Kidney (tissue), 13 donors: ENCODE measurements at regions not wholly inside any gene's neighbourhood (a gene's known extent, or its start where the extent isn't known, plus 50 kb on each side); places are given as distances from the start of the nearest gene placed in this dataset.

Experiments used
- DNase-seq, 5 donors: peaks; one replicate each; pipeline ENCODE4 v3.0.0-alpha.2; 2013 to 2020
- FAIRE-seq: peaks from 2 replicates; lab custom pipeline; 2012; peaks lifted over from hg19 to GRCh38; lab: Jason Lieb, UNC
- H3K27ac ChIP-seq, 2 donors: one replicate each; pipeline ENCODE4 v1.7.0; 2013; ENCODE audit warnings: low read depth in 2 of 2, low read length in 2 of 2, inconsistent platforms in 1 of 2
- H3K27me3 ChIP-seq: one replicate; pipeline ENCODE4 v1.7.1; 2013; ENCODE audit warnings: low read length, inconsistent platforms; ENCODE audit not compliant: control insufficient read depth, insufficient read depth
- H3K36me3 ChIP-seq, 3 donors: one replicate each; pipeline versions ENCODE4 v1.7.0 to v1.7.1; 2013; ENCODE audit warnings: low read length in 3 of 3, control low read depth in 1 of 3, inconsistent platforms in 1 of 3; ENCODE audit not compliant: insufficient read depth in 3 of 3, control insufficient read depth in 2 of 3
- H3K4me1 ChIP-seq, 3 donors: one replicate each; pipeline versions ENCODE4 v1.7.0 to v1.7.1; 2013; ENCODE audit warnings: low read length in 3 of 3, inconsistent platforms in 1 of 3, low read depth in 1 of 3; ENCODE audit not compliant: control insufficient read depth in 2 of 3, insufficient read depth in 2 of 3
- H3K4me3 ChIP-seq, 3 donors: one replicate each; pipeline versions ENCODE4 v1.7.0 to v1.8.1; 2013; ENCODE audit warnings: low read length in 3 of 3, control low read depth in 1 of 3, inconsistent platforms in 1 of 3
- H3K9ac ChIP-seq, 3 donors: one replicate each; pipeline versions ENCODE4 v1.7.0 to v1.7.1; 2013; ENCODE audit warnings: low read length in 3 of 3, control low read depth in 1 of 3, inconsistent platforms in 1 of 3
- H3K9me3 ChIP-seq, 3 donors: one replicate each; pipeline versions ENCODE4 v1.7.0 to v1.7.1; 2013; ENCODE audit warnings: low read length in 3 of 3, control low read depth in 1 of 3, inconsistent platforms in 1 of 3; ENCODE audit not compliant: control insufficient read depth in 2 of 3, insufficient read depth in 1 of 3
- intact Hi-C: fragments of 100-400 bp; cut with DNase I; formaldehyde crosslinking; loops from one replicate; pipeline ENCODE4 v1.11.1; 2022
- TF ChIP-seq, protein P1 (sequence below): IDR thresholded peaks from 3 replicates; pipeline ENCODE4 v1.5.1; 2012; ENCODE audit warnings: mild to moderate bottlenecking, moderate library complexity, borderline replicate concordance; ENCODE audit not compliant: insufficient read depth; ENCODE audit errors: extremely low read depth
- donor health status: control.
- donor health status: control.
- donor health status: control.
- donor health status: control.
- donor health status: control.
- donor health status: DM: yes; HTN: yes; CAD: no.
- donor health status: Normal renal cell carcinoma (clear cell type).

GRCh38 chr2:8065191-8065590 lies 616.7 kb upstream of the ID2 start:
- Histone ChIP-seq H3K4me3 (no peak overlapping the region), H3K27me3 (no peaks in the 10 kb centered on the region), H3K9ac (no peak overlapping the region), H3K9me3 (no peaks in the 10 kb centered on the region), H3K27ac (no peak overlapping the region), H3K4me1 (no peaks in the 10 kb centered on the region), H3K36me3 (no peaks in the 10 kb centered on the region)
- FAIRE-seq (no peak), DNase-seq (no peak)
- TF ChIP-seq, protein P1, sequence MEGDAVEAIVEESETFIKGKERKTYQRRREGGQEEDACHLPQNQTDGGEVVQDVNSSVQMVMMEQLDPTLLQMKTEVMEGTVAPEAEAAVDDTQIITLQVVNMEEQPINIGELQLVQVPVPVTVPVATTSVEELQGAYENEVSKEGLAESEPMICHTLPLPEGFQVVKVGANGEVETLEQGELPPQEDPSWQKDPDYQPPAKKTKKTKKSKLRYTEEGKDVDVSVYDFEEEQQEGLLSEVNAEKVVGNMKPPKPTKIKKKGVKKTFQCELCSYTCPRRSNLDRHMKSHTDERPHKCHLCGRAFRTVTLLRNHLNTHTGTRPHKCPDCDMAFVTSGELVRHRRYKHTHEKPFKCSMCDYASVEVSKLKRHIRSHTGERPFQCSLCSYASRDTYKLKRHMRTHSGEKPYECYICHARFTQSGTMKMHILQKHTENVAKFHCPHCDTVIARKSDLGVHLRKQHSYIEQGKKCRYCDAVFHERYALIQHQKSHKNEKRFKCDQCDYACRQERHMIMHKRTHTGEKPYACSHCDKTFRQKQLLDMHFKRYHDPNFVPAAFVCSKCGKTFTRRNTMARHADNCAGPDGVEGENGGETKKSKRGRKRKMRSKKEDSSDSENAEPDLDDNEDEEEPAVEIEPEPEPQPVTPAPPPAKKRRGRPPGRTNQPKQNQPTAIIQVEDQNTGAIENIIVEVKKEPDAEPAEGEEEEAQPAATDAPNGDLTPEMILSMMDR, result no peak
- intact Hi-C loops, result no loop called here

DNA sequence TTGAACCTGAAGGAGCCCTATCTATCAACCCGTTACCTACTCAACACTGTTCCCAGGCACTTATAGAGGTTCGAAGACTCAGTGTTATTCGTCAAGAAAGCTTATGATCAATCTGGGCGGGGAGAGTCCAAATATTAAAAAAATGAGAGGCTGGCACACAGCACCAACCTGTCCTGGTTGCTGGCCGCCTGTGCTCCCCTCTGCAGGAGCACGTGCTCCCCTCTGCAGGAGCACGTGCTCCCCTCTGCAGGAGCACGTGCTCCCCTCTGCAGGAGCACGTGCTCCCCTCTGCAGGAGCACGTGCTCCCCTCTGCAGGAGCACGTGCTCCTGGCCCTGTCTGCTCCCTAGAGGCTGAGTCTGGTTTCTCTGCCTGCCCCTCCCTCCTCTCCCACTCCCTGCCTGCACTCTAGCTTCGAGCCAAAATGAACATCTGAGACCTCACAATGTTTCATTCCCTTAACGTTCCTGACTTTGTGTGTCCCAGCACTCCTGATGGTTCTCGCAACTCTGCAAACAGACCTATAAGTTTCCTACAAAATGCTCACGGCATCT lies 614.0 kb upstream of the ID2 start:
- H3K9ac ChIP-seq, result no peak overlapping the region
- no peaks in the 10 kb centered on the region for H3K4me1 ChIP-seq
- no peak overlapping the region for H3K27ac ChIP-seq
- DNase-seq (no peak), FAIRE-seq (no peak)
- H3K36me3 ChIP-seq, result no peaks in the 10 kb centered on the region
- TF ChIP-seq, protein P1, result no peak
- intact Hi-C loops, result no loop called here
- H3K4me3 ChIP-seq, result no peak overlapping the region
- no peaks in the 10 kb centered on the region for H3K9me3 ChIP-seq
- H3K27me3 ChIP-seq, result no peaks in the 10 kb centered on the region

DNA sequence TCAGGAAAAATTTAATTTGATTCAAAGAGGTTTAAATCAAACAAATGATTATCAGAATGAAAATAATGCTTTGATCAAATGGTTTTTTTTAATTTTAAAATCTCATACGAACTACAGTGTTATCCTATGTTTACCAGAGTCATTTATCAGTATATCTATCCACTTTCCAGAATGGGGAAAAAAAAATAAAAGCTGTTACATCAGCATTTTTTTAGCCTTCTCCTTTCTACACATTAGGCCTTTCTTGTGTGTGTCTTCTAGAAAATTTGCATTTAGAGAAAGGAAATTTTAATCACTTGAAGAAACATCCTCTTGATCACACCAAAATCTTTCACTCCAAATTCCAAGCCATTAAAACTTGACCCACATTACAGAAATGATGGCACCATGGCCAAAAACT lies 608.9 kb upstream of the ID2 start:
- H3K4me3 ChIP-seq, result no peak overlapping the region
- DNase-seq, result no peak
- TF ChIP-seq, protein P1, result no peak
- no peak overlapping the region for H3K9ac ChIP-seq
- intact Hi-C loops, result no loop called here
- H3K36me3 ChIP-seq, result no peaks in the 10 kb centered on the region
- H3K4me1 ChIP-seq, result no peaks in the 10 kb centered on the region
- H3K9me3 ChIP-seq, result no peaks in the 10 kb centered on the region
- H3K27me3 ChIP-seq, result no peaks in the 10 kb centered on the region
- H3K27ac ChIP-seq, result no peak overlapping the region
- no peak for FAIRE-seq

- H3K27ac ChIP-seq, result no peak overlapping the region
- H3K36me3 ChIP-seq, result no peaks in the 10 kb centered on the region
- intact Hi-C loops, result no loop called here
- no peaks in the 10 kb centered on the region for H3K4me1 ChIP-seq
- TF ChIP-seq, protein P1, result no peak
- no peak overlapping the region for H3K4me3 ChIP-seq
- H3K9ac ChIP-seq, result no peak overlapping the region
- FAIRE-seq, result no peak
- H3K27me3 ChIP-seq, result no peaks in the 10 kb centered on the region
- DNase-seq, result no peak
- H3K9me3 ChIP-seq, result no peaks in the 10 kb centered on the region
Observed at GRCh38 chr2:8073916-8074315, 607.9 kb upstream of the ID2 start.
